ENCODE measurements at regions not wholly inside any gene's neighbourhood (a gene's known extent, or its start where the extent isn't known, plus 50 kb on each side); places are given as distances from the start of the nearest gene placed in this dataset.

DNA sequence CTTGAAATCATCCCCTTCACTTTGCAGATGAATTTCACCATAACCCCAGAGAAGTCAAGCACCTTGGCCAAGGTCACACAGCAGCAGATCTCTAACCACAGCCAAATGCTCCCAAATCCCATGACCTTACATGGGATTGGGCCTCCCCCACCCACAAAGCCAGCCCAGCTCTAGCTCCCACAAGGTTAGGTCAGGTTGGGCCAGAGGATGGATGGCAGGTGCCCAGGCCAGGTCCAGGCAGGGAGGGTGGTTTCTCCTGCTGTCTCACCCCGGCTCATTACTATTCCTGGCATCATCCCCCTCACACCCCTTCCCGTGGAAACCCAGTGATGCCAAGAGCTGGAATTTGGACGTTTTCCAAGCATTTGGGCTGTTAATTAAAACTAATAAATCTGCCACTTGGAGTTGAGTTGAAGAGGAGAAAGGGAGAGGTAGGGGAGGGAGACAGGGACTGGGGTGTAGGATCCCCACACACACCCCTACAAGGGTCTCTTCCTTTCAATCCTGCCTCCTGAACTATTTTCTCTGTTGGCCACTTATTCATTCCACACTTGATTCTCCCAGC, 181.6 kb downstream of the TMEM132E start:
- Histone ChIP-seq H3K36me3 (replicated peaks in 1 of 2; ENCODE audit: control insufficient read depth in 1 of 2, insufficient read depth in 2 of 2, low read length in 2 of 2) (no peaks in the 10 kb centered on the region), H3K9ac (ENCODE audit: insufficient read depth, low read depth, low read length) (no peak overlapping the region), H2AFZ (ENCODE audit: low read length) (no peak overlapping the region), H3K27me3 (ENCODE audit: control insufficient read depth in 1 of 2, insufficient read depth in 2 of 2, low read length in 2 of 2) (no peaks in the 10 kb centered on the region), H3K27ac (ENCODE audit: extremely low read length, insufficient read depth, low read length) (no peak overlapping the region), H3K4me1 (ENCODE audit: insufficient read depth, low read length) (no peaks in the 10 kb centered on the region), H3K4me2 (ENCODE audit: low read depth, low read length) (no peak overlapping the region), H3K79me2 (ENCODE audit: insufficient read depth, low read length) (no peaks in the 10 kb centered on the region), H3K4me3 (replicated peaks in 1 of 3; ENCODE audit: insufficient read depth in 1 of 3, low read depth in 2 of 3, low read length in 3 of 3) (no peak overlapping the region), H4K20me1 (ENCODE audit: insufficient read depth, low read length) (no peaks in the 10 kb centered on the region), H3K9me3 (ENCODE audit: low read length) (no peaks in the 10 kb centered on the region)
- in situ Hi-C loops (cut with HindIII; ENCODE audit: extremely low pct_ligation_motif_present, low pct_unique_long_range_greater_than_20kb): no loop called here
- BruUV-seq (replicated peaks): no TSS peak
- TF ChIP-seq ZNF768 (CRISPR knock-in tag; IDR thresholded peaks at IDR 0.05): 0 out of 2 replicates have a peak, but pooled peaks have one; percentile 27
- TF ChIP-seq ZNF468 (CRISPR knock-in tag; IDR thresholded peaks at IDR 0.05): no peak
- no peak for TF ChIP-seq ARNTL (CRISPR knock-in tag; IDR thresholded peaks at IDR 0.05)
- POLR2A ChIA-PET: no interaction called here
- DNase-seq (ENCODE audit: low spot score) (no peak), ATAC-seq (no peak), FAIRE-seq (no peak)
- 0% methylated on average over 3 of the region's 3 CpGs for WGBS (ENCODE audit: low lambda C conversion rate)
- intact Hi-C loops (cut with micrococcal nuclease; ENCODE audit: unreplicated experiment): no loop called here
- CTCF ChIA-PET (ENCODE audit: low intra/inter-chr PET ratio, low total read pairs): no interaction called here

DNA sequence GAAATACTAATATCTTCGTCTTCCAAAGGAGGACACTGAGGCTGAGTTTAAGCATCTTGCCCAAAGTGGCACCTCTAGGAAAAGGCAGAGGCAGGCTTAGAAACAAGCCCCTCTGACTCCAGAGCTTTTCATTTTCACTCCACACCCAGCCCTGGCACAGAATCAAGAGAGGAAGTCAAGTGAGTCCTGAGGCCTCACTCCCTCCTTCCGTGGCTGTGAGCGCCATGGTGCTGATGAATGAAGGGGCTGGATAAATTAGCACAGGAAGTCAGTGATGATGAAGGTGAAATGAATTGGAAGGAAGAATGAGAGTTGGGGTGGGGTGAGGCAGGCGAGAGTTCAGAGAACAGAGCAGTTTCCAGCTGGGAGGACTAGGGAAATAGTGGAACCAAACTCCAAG, 179.3 kb downstream of the TMEM132E start:
- TF ChIP-seq NFYC (CRISPR knock-in tag; IDR thresholded peaks at IDR 0.05): no peak
- TF ChIP-seq KLF15 (CRISPR knock-in tag; IDR thresholded peaks at IDR 0.05; ENCODE audit: borderline replicate concordance): no peak
- TF ChIP-seq BHLHE40 (IDR thresholded peaks at IDR 0.05; ENCODE audit: low read length): no peak
- no peak for TF ChIP-seq PRMT3 (CRISPR knock-in tag; IDR thresholded peaks at IDR 0.05; ENCODE audit: borderline replicate concordance, low read depth)
- TF ChIP-seq, protein P1, sequence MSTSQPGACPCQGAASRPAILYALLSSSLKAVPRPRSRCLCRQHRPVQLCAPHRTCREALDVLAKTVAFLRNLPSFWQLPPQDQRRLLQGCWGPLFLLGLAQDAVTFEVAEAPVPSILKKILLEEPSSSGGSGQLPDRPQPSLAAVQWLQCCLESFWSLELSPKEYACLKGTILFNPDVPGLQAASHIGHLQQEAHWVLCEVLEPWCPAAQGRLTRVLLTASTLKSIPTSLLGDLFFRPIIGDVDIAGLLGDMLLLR (CRISPR knock-in tag; IDR thresholded peaks at IDR 0.05): no peak
- TF ChIP-seq HMG20A (CRISPR knock-in tag; IDR thresholded peaks at IDR 0.05; ENCODE audit: borderline replicate concordance): no peak
- no peak for TF ChIP-seq GFI1 (CRISPR knock-in tag; IDR thresholded peaks at IDR 0.05; ENCODE audit: borderline replicate concordance)
- no peak for TF ChIP-seq ZNF251 (CRISPR knock-in tag; IDR thresholded peaks at IDR 0.05)
- TF ChIP-seq ZNF629 (CRISPR knock-in tag; conservative IDR thresholded peaks at IDR 0.05): no peak
- no peak for TF ChIP-seq POLR2AphosphoS2 (IDR thresholded peaks at IDR 0.05; ENCODE audit: low read depth, low read length)
- TF ChIP-seq GATAD1 (CRISPR knock-in tag; IDR thresholded peaks at IDR 0.05): no peak
- no peak for TF ChIP-seq KLF13 (CRISPR knock-in tag; IDR thresholded peaks at IDR 0.05)
- TF ChIP-seq ZNF468 (CRISPR knock-in tag; IDR thresholded peaks at IDR 0.05): no peak
- TF ChIP-seq, protein P2, sequence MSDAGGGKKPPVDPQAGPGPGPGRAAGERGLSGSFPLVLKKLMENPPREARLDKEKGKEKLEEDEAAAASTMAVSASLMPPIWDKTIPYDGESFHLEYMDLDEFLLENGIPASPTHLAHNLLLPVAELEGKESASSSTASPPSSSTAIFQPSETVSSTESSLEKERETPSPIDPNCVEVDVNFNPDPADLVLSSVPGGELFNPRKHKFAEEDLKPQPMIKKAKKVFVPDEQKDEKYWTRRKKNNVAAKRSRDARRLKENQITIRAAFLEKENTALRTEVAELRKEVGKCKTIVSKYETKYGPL (CRISPR knock-in tag; IDR thresholded peaks at IDR 0.05): no peak
- TF ChIP-seq, protein P3, sequence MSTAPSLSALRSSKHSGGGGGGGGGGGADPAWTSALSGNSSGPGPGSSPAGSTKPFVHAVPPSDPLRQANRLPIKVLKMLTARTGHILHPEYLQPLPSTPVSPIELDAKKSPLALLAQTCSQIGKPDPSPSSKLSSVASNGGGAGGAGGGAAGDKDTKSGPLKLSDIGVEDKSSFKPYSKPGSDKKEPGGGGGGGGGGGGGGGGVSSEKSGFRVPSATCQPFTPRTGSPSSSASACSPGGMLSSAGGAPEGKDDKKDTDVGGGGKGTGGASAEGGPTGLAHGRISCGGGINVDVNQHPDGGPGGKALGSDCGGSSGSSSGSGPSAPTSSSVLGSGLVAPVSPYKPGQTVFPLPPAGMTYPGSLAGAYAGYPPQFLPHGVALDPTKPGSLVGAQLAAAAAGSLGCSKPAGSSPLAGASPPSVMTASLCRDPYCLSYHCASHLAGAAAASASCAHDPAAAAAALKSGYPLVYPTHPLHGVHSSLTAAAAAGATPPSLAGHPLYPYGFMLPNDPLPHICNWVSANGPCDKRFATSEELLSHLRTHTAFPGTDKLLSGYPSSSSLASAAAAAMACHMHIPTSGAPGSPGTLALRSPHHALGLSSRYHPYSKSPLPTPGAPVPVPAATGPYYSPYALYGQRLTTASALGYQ (CRISPR knock-in tag; IDR thresholded peaks at IDR 0.05): no peak
- no peak for TF ChIP-seq PHF5A (CRISPR knock-in tag; IDR thresholded peaks at IDR 0.05; ENCODE audit: low read depth, unreplicated experiment)

More for the DNA sequence above, 179.3 kb downstream of the TMEM132E start:
- CTCF ChIA-PET (ENCODE audit: low intra/inter-chr PET ratio, low total read pairs): no interaction called here
- POLR2A ChIA-PET: no interaction called here
- no peak overlapping the region for H3K9ac ChIP-seq (ENCODE audit: insufficient read depth, low read depth, low read length)
- no peaks in the 10 kb centered on the region for H3K4me1 ChIP-seq (ENCODE audit: insufficient read depth, low read length)
- BruUV-seq (replicated peaks): no TSS peak
- no peaks in the 10 kb centered on the region for H3K36me3 ChIP-seq (replicated peaks in 1 of 2; ENCODE audit: control insufficient read depth in 1 of 2, insufficient read depth in 2 of 2, low read length in 2 of 2)
- WGBS (ENCODE audit: low lambda C conversion rate): 2% methylated on average over 4 of the region's 4 CpGs
- no peaks in the 10 kb centered on the region for H3K9me3 ChIP-seq (ENCODE audit: low read length)
- H3K4me2 ChIP-seq (ENCODE audit: low read depth, low read length): no peak overlapping the region
- H2AFZ ChIP-seq (ENCODE audit: low read length): no peak overlapping the region
- no peaks in the 10 kb centered on the region for H4K20me1 ChIP-seq (ENCODE audit: insufficient read depth, low read length)
- H3K27ac ChIP-seq (ENCODE audit: extremely low read length, insufficient read depth, low read length): no peak overlapping the region
- no peak for FAIRE-seq
- no peaks in the 10 kb centered on the region for H3K79me2 ChIP-seq (ENCODE audit: insufficient read depth, low read length)
- no peak for ATAC-seq
- no peaks in the 10 kb centered on the region; a peak in 1 of 5 replicates for H3K27me3 ChIP-seq (ENCODE audit: control insufficient read depth in 1 of 2, insufficient read depth in 2 of 2, low read length in 2 of 2)
- intact Hi-C loops (cut with micrococcal nuclease; ENCODE audit: unreplicated experiment) (no loop called here), in situ Hi-C loops (cut with HindIII; ENCODE audit: extremely low pct_ligation_motif_present, low pct_unique_long_range_greater_than_20kb) (no loop called here)
- H3K4me3 ChIP-seq (replicated peaks in 1 of 3; ENCODE audit: insufficient read depth in 1 of 3, low read depth in 2 of 3, low read length in 3 of 3): no peak overlapping the region
- DNase-seq (ENCODE audit: low spot score): no peak
